ENCODE measurements at regions not wholly inside any gene's neighbourhood (a gene's known extent, or its start where the extent isn't known, plus 50 kb on each side); places are given as distances from the start of the nearest gene placed in this dataset.
"Not testable (repeated sequence)": the region's sequence is repeated elsewhere in the genome, so short reads cannot be mapped to it uniquely, and the experiment has no call there.

- no peaks in the 10 kb centered on the region for H3K36me3 Mint-ChIP-seq (ENCODE audit: insufficient read depth, unreplicated experiment)
- BruUV-seq (replicated peaks): no TSS peak
These were observed 236.8 kb upstream of the BTG1 start for GRCh38 chr12:92382383-92382878.

GRCh38 chr12:92381856-92382255 lies 236.2 kb upstream of the BTG1 start:
- H3K9me3 Mint-ChIP-seq (ENCODE audit: unreplicated experiment): peaks cover under 1% of the 10 kb centered on the region
- H3K27ac Mint-ChIP-seq (ENCODE audit: unreplicated experiment): no peak overlapping the region
- Histone ChIP-seq H3K27me3 (replicated peaks; ENCODE audit: control insufficient read depth, insufficient read depth, low read length) (no peaks in the 10 kb centered on the region), H3K9me3 (no peaks in the 10 kb centered on the region), H3K36me3 (ENCODE audit: control insufficient read depth, insufficient read depth, low read length) (no peaks in the 10 kb centered on the region), H3K4me1 (no peaks in the 10 kb centered on the region), H3K4me3 (ENCODE audit: low read depth, low read length) (no peak overlapping the region)
- no peaks in the 10 kb centered on the region for H3K36me3 Mint-ChIP-seq (ENCODE audit: insufficient read depth, unreplicated experiment)
- no TSS peak for BruUV-seq (replicated peaks)
- no peaks in the 10 kb centered on the region for H3K4me1 Mint-ChIP-seq (ENCODE audit: low read depth, unreplicated experiment)
- DNase-seq: no peak
- CTCF ChIA-PET: no interaction called here
- intact Hi-C loops (cut with micrococcal nuclease; ENCODE audit: unreplicated experiment): no loop called here
- no peak overlapping the region for H3K4me3 Mint-ChIP-seq (ENCODE audit: unreplicated experiment)
- H3K27me3 Mint-ChIP-seq (ENCODE audit: insufficient read depth, unreplicated experiment): peaks cover 9% of the 10 kb centered on the region
- TF ChIP-seq CTCF (IDR thresholded peaks at IDR 0.05; ENCODE audit: insufficient read depth in 1 of 2, low read depth in 1 of 2, low read length in 1 of 2, severe bottlenecking in 1 of 2, unreplicated experiment in 1 of 2): no peak
- POLR2A ChIA-PET: no interaction called here

More at GRCh38 chr12:92382383-92382878, 236.8 kb upstream of the BTG1 start:
- H3K27ac Mint-ChIP-seq (ENCODE audit: unreplicated experiment): no peak overlapping the region
- Histone ChIP-seq H3K36me3 (ENCODE audit: control insufficient read depth, insufficient read depth, low read length) (no peaks in the 10 kb centered on the region), H3K4me1 (no peaks in the 10 kb centered on the region), H3K27me3 (replicated peaks; ENCODE audit: control insufficient read depth, insufficient read depth, low read length) (no peaks in the 10 kb centered on the region), H3K4me3 (ENCODE audit: low read depth, low read length) (no peak overlapping the region), H3K9me3 (no peaks in the 10 kb centered on the region)
- H3K27me3 Mint-ChIP-seq (ENCODE audit: insufficient read depth, unreplicated experiment): peaks cover 9% of the 10 kb centered on the region
- H3K4me1 Mint-ChIP-seq (ENCODE audit: low read depth, unreplicated experiment): no peaks in the 10 kb centered on the region
- POLR2A ChIA-PET: no interaction called here
- CTCF ChIA-PET: no interaction called here
- no peak for DNase-seq
- H3K4me3 Mint-ChIP-seq (ENCODE audit: unreplicated experiment): no peak overlapping the region
- H3K9me3 Mint-ChIP-seq (ENCODE audit: unreplicated experiment): peaks cover 6% of the 10 kb centered on the region
- intact Hi-C loops (cut with micrococcal nuclease; ENCODE audit: unreplicated experiment): no loop called here
- TF ChIP-seq CTCF (IDR thresholded peaks at IDR 0.05; ENCODE audit: insufficient read depth in 1 of 2, low read depth in 1 of 2, low read length in 1 of 2, severe bottlenecking in 1 of 2, unreplicated experiment in 1 of 2): no peak

- Mint-ChIP-seq H3K4me1 (ENCODE audit: low read depth, unreplicated experiment) (no peaks in the 10 kb centered on the region), H3K4me3 (ENCODE audit: unreplicated experiment) (no peak overlapping the region), H3K27ac (ENCODE audit: unreplicated experiment) (no peak overlapping the region), H3K27me3 (ENCODE audit: insufficient read depth, unreplicated experiment) (peaks cover 3% of the 10 kb centered on the region), H3K36me3 (ENCODE audit: insufficient read depth, unreplicated experiment) (no peaks in the 10 kb centered on the region), H3K9me3 (ENCODE audit: unreplicated experiment) (no peaks in the 10 kb centered on the region)
- BruUV-seq (replicated peaks): no TSS peak
- Histone ChIP-seq H3K9me3 (no peaks in the 10 kb centered on the region), H3K27me3 (replicated peaks; ENCODE audit: control insufficient read depth, insufficient read depth, low read length) (no peaks in the 10 kb centered on the region), H3K36me3 (ENCODE audit: control insufficient read depth, insufficient read depth, low read length) (no peaks in the 10 kb centered on the region), H3K4me1 (no peaks in the 10 kb centered on the region), H3K4me3 (ENCODE audit: low read depth, low read length) (no peak overlapping the region)
- no peak for DNase-seq
- no peak for TF ChIP-seq CTCF (IDR thresholded peaks at IDR 0.05; ENCODE audit: insufficient read depth in 1 of 2, low read depth in 1 of 2, low read length in 1 of 2, severe bottlenecking in 1 of 2, unreplicated experiment in 1 of 2)
- POLR2A ChIA-PET: no interaction called here
- CTCF ChIA-PET: no interaction called here
- intact Hi-C loops (cut with micrococcal nuclease; ENCODE audit: unreplicated experiment): no loop called here
These were observed 233.2 kb upstream of the BTG1 start for GRCh38 chr12:92378682-92379479.

GRCh38 chr12:92375504-92375903 lies 229.9 kb upstream of the BTG1 start:
- intact Hi-C loops (cut with micrococcal nuclease; ENCODE audit: unreplicated experiment): not testable (repeated sequence)

More at GRCh38 chr12:92375504-92375903, 229.9 kb upstream of the BTG1 start:
- H3K4me1 ChIP-seq; DNase-seq; BruUV-seq (replicated peaks); H3K9me3 ChIP-seq; H3K36me3 ChIP-seq (ENCODE audit: control insufficient read depth, insufficient read depth, low read length); H3K9me3 Mint-ChIP-seq (ENCODE audit: unreplicated experiment); H3K27me3 ChIP-seq (replicated peaks; ENCODE audit: control insufficient read depth, insufficient read depth, low read length); CTCF ChIA-PET; H3K27me3 Mint-ChIP-seq (ENCODE audit: insufficient read depth, unreplicated experiment); H3K36me3 Mint-ChIP-seq (ENCODE audit: insufficient read depth, unreplicated experiment); H3K4me3 Mint-ChIP-seq (ENCODE audit: unreplicated experiment); POLR2A ChIA-PET; H3K27ac Mint-ChIP-seq (ENCODE audit: unreplicated experiment); H3K4me3 ChIP-seq (ENCODE audit: low read depth, low read length); H3K4me1 Mint-ChIP-seq (ENCODE audit: low read depth, unreplicated experiment): not testable (repeated sequence)

All from Caco-2 (cell line).